Activated CD4-positive, alpha-beta T cell treated with anti-CD3 and anti-CD28 coated beads, Interleukin-2, amount 10 ng/mL, durations not matched to agents 24 days and 14 days (primary cell): ENCODE measurements at regions not wholly inside any gene's neighbourhood (a gene's known extent, or its start where the extent isn't known, plus 50 kb on each side); places are given as distances from the start of the nearest gene placed in this dataset.
"Not testable (repeated sequence)": the region's sequence is repeated elsewhere in the genome, so short reads cannot be mapped to it uniquely, and the experiment has no call there.

Source experiments
- DNase-seq: peaks from one replicate; pipeline ENCODE4 v3.0.0; 2022
- H3K27ac Mint-ChIP-seq: one replicate; pipeline ENCODE4 v1.8.0; 2022; ENCODE audit warnings: mild to moderate bottlenecking, mixed read lengths
- H3K27me3 Mint-ChIP-seq: one replicate; pipeline ENCODE4 v1.8.0; 2022; ENCODE audit warnings: mixed read lengths
- H3K36me3 Mint-ChIP-seq: one replicate; pipeline ENCODE4 v1.8.0; 2022; ENCODE audit warnings: low read depth, mild to moderate bottlenecking, mixed read lengths
- H3K4me1 Mint-ChIP-seq: one replicate; pipeline ENCODE4 v1.8.0; 2021; ENCODE audit warnings: mixed read lengths
- H3K4me3 Mint-ChIP-seq: one replicate; pipeline ENCODE4 v1.8.0; 2022; ENCODE audit warnings: mild to moderate bottlenecking, moderate library complexity, mixed read lengths
- H3K9me3 Mint-ChIP-seq: one replicate; pipeline ENCODE4 v1.8.0; 2021; ENCODE audit warnings: mixed read lengths
- intact Hi-C: fragments of 100-400 bp; cut with micrococcal nuclease; formaldehyde crosslinking; loops from one replicate; pipeline ENCODE4 v1.15.1; 2023

DNA sequence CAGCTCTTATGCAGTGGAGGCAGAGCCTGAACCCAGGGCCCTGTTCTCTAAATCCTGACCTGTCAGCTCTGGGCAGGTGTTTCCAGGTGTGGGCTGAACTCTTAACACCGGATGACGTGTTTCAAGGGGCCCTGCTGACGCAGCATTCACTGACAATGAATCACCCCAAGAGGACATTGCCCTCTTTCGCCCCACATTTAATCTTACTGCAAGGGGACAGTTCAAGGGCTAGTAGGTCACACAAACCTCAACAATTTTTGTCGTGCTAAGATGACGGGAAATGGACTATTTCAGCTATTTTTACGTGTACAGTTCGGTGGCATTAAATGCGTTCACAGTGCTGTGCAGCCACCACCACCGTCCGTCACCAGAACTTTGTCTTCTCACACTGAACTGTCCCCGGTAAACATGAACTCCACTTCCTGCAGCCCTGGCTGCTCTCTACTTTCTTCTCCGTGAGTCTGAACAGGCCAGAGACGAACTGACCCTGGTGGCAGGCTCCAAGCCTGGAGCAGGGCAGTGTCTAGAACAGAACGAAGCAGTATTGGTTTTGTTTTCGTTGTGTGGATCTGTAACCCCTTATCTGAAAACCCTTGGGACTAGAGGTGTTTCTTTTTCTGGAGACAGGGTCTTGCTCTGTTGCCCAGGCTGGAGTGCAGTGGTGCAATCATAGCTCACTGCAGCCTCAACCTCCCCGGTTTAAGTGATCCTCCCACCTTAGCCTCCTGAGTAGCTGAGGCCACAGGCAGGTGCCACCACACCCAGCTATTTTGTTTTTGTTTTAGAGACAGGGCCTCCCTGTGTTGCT is 88.4 kb upstream of the CIBAR2 start:
- Mint-ChIP-seq H3K9me3 (no peaks in the 10 kb centered on the region), H3K4me1 (no peaks in the 10 kb centered on the region), H3K4me3 (no peak overlapping the region), H3K27ac (no peak overlapping the region), H3K27me3 (no peaks in the 10 kb centered on the region), H3K36me3 (no peaks in the 10 kb centered on the region)
- intact Hi-C loops = no loop called here
- no peak for DNase-seq

- no peaks in the 10 kb centered on the region for H3K27me3 Mint-ChIP-seq
- no peak overlapping the region for H3K27ac Mint-ChIP-seq
- intact Hi-C loops = no loop called here
- H3K4me1 Mint-ChIP-seq = no peaks in the 10 kb centered on the region
- no peaks in the 10 kb centered on the region for H3K9me3 Mint-ChIP-seq
- DNase-seq = no peak
- H3K4me3 Mint-ChIP-seq = no peak overlapping the region
- H3K36me3 Mint-ChIP-seq = peaks cover 2% of the 10 kb centered on the region
These were observed 89.3 kb upstream of the CIBAR2 start for GRCh38 chr16:85201574-85201973.

DNA sequence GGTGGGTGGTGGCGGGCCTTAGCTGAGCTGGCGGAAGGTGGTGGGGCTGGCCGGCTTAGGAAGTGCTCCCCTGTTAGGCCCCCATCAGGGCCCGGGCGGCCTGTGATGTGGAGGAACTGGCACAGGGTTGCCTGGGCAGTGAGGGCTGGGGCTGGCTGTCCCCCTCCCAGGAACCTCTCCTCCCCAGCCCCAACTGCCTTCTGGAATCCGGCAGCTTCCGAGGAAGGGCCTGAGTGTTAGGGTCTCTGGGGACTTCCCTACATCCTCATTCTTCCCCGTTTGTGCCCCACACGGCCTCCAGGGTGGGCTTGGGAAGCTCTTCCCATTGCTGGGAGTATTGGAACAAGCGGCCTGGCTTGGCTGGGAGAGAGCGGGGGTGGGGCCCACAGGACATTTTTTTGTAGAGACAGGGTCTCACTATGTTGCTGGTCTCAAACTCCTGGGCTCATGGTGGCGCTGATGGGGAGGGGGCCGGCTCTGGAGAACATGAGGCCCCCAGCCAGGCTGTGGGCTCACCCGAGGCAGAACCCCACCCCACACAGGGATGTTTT is 89.9 kb upstream of the CIBAR2 start:
- Mint-ChIP-seq H3K36me3 (peaks cover 2% of the 10 kb centered on the region), H3K4me3 (no peak overlapping the region), H3K27me3 (no peaks in the 10 kb centered on the region), H3K9me3 (no peaks in the 10 kb centered on the region), H3K27ac (no peak overlapping the region), H3K4me1 (no peaks in the 10 kb centered on the region)
- DNase-seq = no peak
- intact Hi-C loops = no loop called here

DNA sequence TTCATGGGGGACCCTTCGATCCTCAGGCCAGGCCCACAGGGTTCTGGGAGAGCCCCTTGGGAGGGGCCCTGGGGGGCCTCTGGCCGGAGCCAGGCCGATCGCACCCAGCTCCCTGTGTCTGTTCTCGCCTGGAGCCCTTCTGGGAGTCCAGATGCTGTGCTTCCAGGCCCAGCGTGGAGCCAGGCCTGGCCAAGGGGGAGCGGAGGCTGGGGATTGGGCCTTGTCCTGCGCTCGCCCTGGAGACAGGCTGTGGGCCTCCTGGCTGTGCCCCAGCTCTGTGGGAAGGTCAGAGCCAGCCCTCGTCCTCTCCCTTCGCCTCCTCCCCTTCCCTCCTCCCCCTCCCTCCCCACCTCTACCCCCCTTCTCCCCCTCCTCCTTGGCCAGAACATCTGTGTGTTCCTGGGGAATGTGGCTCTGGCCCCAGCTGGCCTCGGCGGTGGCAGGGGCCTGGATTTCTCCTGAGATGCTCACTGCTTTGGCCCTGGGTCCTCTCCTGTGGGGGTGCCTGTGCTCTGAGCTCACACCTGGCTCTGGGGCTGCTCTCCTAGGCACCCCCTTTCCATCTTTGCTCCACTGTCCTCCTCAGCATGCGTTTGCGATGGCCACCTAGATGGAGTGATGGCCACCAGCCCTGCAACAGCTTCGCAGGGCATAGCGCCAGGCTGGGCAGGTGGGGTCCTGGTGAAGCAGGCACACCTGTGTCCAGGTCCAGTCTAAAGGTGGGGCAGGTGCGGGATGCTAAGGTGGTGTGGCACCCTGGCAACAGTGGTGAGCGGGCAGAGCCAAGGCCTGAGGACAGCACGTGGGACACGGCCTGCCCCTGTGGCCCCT is 90.6 kb upstream of the CIBAR2 start:
- Mint-ChIP-seq H3K9me3 (no peaks in the 10 kb centered on the region), H3K27ac (no peak overlapping the region), H3K4me1 (no peaks in the 10 kb centered on the region), H3K4me3 (no peak overlapping the region), H3K36me3 (peaks cover 2% of the 10 kb centered on the region), H3K27me3 (no peaks in the 10 kb centered on the region)
- no peak for DNase-seq
- intact Hi-C loops = no loop called here

DNA sequence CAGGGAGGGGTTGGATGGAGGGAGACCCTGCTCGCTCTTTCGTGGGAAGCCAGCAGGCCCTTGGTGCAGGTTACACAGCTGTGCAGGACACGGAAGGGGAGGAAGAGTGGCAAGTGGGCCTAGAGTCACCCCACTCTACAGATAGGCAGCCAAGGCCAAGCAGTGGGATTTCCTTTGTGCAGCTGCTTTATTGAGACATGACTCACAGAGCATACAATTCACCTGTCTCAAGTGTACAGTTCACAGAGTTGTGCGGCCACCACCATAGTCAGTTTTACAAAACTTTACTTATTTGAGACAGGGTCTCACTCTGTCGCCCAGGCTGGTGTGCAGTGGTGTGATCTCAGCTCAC is 91.2 kb upstream of the CIBAR2 start:
- Mint-ChIP-seq H3K27me3 (no peaks in the 10 kb centered on the region), H3K4me1 (no peaks in the 10 kb centered on the region), H3K9me3 (no peaks in the 10 kb centered on the region), H3K36me3 (peaks cover 2% of the 10 kb centered on the region), H3K27ac (no peak overlapping the region), H3K4me3 (no peak overlapping the region)
- intact Hi-C loops = no loop called here
- no peak for DNase-seq

DNA sequence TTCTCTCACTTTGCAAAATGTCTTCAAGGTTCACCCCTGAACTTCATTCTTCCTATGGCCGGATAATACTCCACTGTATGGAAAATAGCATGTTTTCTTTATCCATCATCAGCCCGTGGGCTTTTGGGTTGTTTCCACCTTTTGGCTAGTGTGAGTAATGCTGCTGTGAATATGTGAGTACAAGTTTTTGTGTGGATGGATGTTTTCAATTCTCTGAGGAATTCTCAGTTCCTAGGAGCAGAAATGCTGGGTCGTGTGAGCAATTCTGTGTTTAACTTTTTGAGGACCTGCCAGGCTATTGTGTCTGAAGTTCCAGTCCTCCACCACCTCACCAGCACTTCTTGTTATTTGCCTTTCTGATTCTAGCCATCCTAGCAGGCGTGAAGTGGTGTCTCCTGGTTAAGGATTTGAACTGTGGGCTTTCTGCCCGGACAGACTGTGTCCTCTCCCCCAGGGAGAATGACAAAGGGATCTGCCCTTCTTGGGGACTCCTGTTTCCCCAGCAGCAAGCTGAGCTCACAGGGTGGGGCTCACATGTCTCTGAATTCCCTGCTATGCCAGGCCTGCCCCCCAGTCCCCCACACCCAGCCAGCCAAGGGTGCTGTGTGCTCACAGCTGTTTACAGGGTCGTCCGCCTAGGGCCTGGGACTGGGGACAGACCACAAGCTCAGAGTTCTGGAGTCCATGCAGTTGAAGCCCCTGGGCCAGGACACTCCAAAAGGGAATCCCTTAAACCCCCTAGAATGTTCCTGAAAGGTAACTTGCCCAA is 92.2 kb upstream of the CIBAR2 start:
- intact Hi-C loops = no loop called here
- Mint-ChIP-seq H3K4me1 (no peaks in the 10 kb centered on the region), H3K27me3 (no peaks in the 10 kb centered on the region), H3K4me3 (no peak overlapping the region), H3K36me3 (peaks cover 2% of the 10 kb centered on the region), H3K9me3 (peaks cover 3% of the 10 kb centered on the region), H3K27ac (no peak overlapping the region)
- DNase-seq = no peak

GRCh38 chr16:85205257-85205656 is 93.0 kb upstream of the CIBAR2 start:
- H3K36me3 Mint-ChIP-seq, H3K27ac Mint-ChIP-seq, intact Hi-C loops, H3K4me1 Mint-ChIP-seq, H3K4me3 Mint-ChIP-seq, DNase-seq, H3K27me3 Mint-ChIP-seq, H3K9me3 Mint-ChIP-seq: not testable (repeated sequence)

GRCh38 chr16:85205747-85206471 is 93.6 kb upstream of the CIBAR2 start:
- no peak overlapping the region for H3K4me3 Mint-ChIP-seq
- no peak for DNase-seq
- H3K36me3 Mint-ChIP-seq = peaks cover 2% of the 10 kb centered on the region
- no peaks in the 10 kb centered on the region for H3K27me3 Mint-ChIP-seq
- H3K4me1 Mint-ChIP-seq = no peaks in the 10 kb centered on the region
- H3K9me3 Mint-ChIP-seq = peaks cover 3% of the 10 kb centered on the region
- intact Hi-C loops = no loop called here
- no peak overlapping the region for H3K27ac Mint-ChIP-seq

DNA sequence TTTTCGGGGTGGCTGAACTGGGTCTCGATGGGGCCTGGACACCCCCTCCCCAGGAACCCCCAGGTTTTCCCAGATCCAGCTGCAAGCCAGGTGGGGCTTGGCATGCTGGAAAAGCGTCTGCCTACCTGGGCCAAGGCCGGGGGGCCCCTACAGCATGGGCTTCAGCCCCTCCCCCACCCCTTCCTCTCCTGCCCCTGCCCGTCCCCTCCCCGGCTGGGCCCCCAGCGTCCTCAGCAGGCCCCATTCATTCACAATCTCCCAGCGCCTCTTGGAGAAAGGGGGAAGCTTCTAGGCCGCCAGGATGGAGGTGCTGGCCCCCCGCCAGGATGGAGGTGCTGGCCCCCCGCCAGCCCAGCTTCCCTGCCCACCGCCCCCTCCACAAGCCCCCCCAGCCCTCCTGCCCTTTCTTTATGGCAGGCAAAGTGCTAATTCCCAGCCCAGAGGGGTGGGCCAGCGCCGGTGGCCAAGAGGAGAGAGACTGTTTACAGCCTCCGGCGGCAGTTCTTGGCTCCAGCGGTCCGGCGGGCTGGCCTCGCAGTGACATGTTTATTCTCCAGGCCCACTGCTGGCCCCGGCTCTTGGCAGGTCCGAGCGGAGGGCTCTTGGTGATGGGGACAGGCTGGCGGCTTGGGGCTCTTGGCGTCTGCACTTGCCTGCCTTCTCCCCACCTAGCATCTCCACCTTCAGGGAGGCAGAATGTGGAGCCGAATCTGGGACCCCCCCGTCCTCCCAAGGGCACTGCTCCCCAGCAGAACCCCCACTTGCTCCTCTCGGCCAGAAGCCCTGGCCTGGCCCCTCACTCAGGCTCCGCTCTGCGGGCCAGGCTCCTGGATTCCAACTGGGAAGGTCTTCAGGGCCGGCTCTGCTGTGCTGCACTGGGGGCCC is 94.4 kb upstream of the CIBAR2 start:
- no peaks in the 10 kb centered on the region for H3K4me1 Mint-ChIP-seq
- intact Hi-C loops = no loop called here

DNA sequence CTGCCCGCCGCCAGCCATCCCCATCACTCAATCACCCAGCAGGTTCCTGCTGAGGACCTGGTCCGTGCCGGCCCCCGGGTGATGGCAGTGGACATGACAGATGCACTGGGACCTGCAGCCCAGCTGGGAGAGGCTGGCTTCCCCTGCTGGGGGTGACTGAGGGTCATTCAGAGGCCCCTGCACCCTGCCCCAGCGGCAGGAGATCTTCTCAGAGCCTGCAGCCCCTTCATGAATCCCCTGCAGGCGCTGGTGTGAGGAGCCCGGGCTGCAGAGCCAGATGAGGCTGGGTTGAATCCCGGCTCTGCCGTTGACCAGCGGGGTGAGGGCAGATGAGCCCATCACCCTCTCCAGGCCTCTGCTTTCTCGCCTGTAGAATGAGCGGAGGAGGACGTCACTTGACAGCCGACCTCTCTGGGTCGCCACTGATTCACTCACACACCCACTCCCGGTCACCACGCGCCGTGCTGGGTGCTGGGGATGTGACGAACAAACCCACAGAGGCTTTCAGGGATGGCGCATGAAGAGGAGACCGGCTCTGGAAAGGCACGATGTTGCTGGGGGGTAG is 95.2 kb upstream of the CIBAR2 start:
- H3K27me3 Mint-ChIP-seq = no peaks in the 10 kb centered on the region
- H3K4me1 Mint-ChIP-seq = no peaks in the 10 kb centered on the region
- peaks cover 3% of the 10 kb centered on the region for H3K9me3 Mint-ChIP-seq
- no peak for DNase-seq
- intact Hi-C loops = no loop called here
- H3K36me3 Mint-ChIP-seq = peaks cover 2% of the 10 kb centered on the region
- no peak overlapping the region for H3K4me3 Mint-ChIP-seq
- no peak overlapping the region for H3K27ac Mint-ChIP-seq

More for the DNA sequence above, 94.4 kb upstream of the CIBAR2 start:
- peaks cover 3% of the 10 kb centered on the region for H3K9me3 Mint-ChIP-seq
- no peak overlapping the region for H3K4me3 Mint-ChIP-seq
- no peak for DNase-seq
- H3K27ac Mint-ChIP-seq = no peak overlapping the region
- H3K36me3 Mint-ChIP-seq = peaks cover 2% of the 10 kb centered on the region
- no peaks in the 10 kb centered on the region for H3K27me3 Mint-ChIP-seq

- Mint-ChIP-seq H3K4me3 (no peak overlapping the region), H3K9me3 (peaks cover 3% of the 10 kb centered on the region), H3K27me3 (no peaks in the 10 kb centered on the region), H3K36me3 (peaks cover 2% of the 10 kb centered on the region), H3K27ac (no peak overlapping the region), H3K4me1 (no peaks in the 10 kb centered on the region)
- DNase-seq = no peak
- intact Hi-C loops = no loop called here
These were observed 95.9 kb upstream of the CIBAR2 start for GRCh38 chr16:85208181-85208580.

DNA sequence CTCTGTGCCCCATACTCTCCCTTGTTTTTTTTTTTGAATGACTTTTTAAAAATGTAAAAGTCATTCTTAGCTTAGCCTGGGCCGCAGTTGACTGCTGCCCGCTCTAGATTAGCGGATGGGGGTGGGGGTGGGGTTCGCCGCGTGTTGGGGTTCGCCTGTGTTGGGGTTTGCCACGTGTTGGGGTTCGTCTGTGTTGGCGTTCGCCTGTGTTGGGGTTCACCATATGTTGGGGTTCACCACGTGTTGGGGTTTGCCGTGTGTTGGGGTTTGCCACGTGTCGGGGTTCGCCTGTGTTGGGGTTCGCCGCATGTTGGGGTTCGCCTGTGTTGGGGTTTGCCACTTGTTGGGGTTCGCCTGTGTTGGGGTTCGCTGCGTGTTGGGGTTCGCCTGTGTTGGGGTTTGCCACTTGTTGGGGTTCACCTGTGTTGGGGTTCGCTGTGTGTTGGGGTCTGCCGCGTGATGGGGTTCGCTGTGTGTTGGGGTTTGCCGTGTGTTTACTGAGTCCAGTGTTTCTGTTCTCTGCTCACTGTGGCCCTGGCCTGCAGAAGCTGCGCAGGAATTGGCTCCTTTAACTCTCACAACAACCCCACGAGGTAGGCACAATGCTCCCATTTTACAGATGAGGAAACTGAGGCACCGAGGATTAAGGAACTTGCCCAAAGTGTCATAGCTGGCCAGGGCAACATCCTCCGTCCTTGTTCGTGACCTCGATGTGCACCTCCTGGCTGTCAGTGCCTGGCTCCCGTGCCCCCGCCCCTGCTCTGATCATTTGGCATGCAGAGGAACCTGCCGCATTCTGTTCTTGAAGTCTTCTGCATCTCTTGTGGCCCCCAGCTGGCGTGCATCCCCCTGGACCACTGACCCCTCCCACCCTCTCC is 96.6 kb upstream of the CIBAR2 start:
- H3K27ac Mint-ChIP-seq = no peak overlapping the region
- DNase-seq = no peak
- intact Hi-C loops = no loop called here
- peaks cover 2% of the 10 kb centered on the region for H3K36me3 Mint-ChIP-seq
- peaks cover 3% of the 10 kb centered on the region for H3K9me3 Mint-ChIP-seq
- no peaks in the 10 kb centered on the region for H3K4me1 Mint-ChIP-seq
- no peak overlapping the region for H3K4me3 Mint-ChIP-seq
- no peaks in the 10 kb centered on the region for H3K27me3 Mint-ChIP-seq
